Urinary bladder (tissue), 3 donors: ENCODE measurements at regions not wholly inside any gene's neighbourhood (a gene's known extent, or its start where the extent isn't known, plus 50 kb on each side); places are given as distances from the start of the nearest gene placed in this dataset.
A peak's percentile ranks its signal among the peaks of the same experiment; 100 is the strongest.
"Not testable (repeated sequence)": the region's sequence is repeated elsewhere in the genome, so short reads cannot be mapped to it uniquely, and the experiment has no call there.

Source experiments
- DNase-seq: peaks from one replicate; pipeline ENCODE4 v3.0.0-alpha.2; 2015; ENCODE audit errors: extremely low spot score
- H3K27ac ChIP-seq: one replicate; pipeline ENCODE4 v1.5.1; 2013; ENCODE audit warnings: low read depth, mild to moderate bottlenecking, moderate library complexity
- H3K36me3 ChIP-seq: one replicate; pipeline ENCODE4 v1.6.1; 2013; ENCODE audit warnings: mild to moderate bottlenecking, moderate library complexity; ENCODE audit not compliant: insufficient read depth
- H3K4me1 ChIP-seq: one replicate; pipeline ENCODE4 v1.6.1; 2013; ENCODE audit warnings: mild to moderate bottlenecking, moderate library complexity; ENCODE audit not compliant: insufficient read depth
- H3K4me3 ChIP-seq: one replicate; pipeline ENCODE4 v1.5.1; 2013; ENCODE audit warnings: low read depth, low read length
- WGBS: extraction: QIAGEN DNeasy Blood & Tissue Kit; methylation state at CpG from one replicate; pipeline ENCODE4 v1.1.7; 2013; 5-methylcytosine and 5-hydroxymethylcytosine counted together
- donor health status: healthy with polysubstance abuse.
- donor health status: healthy.

- no peaks in the 10 kb centered on the region for H3K36me3 ChIP-seq
- no peaks in the 10 kb centered on the region for H3K4me1 ChIP-seq
- WGBS = 71% methylated on average over 23 of the region's 23 CpGs
- H3K4me3 ChIP-seq = no peak overlapping the region
- H3K27ac ChIP-seq = no peak overlapping the region
- no peak for DNase-seq
Measured at GRCh38 chr22:48628891-48629543, 1198.7 kb downstream of the BRD1 start.

DNA sequence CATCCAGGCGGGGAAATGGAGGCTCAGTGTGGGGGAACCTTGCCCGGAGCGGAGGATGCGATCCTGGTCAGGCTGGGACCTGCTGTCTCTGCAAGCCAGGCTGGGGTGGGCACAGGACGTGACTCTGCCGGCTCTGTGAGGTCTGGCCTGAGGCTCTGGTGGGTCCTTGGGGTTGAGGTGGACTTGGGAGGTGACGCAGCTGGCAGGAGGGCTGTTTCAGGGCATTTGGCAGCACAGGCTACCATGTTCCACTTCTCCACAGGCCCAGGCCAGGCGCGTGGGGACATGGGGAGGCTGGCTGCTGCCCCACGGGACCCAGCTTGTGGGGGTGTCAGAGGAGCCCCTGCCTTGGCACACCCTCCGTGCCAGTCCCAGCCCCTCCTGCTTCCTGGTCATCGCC is 1199.7 kb downstream of the BRD1 start:
- Histone ChIP-seq H3K36me3 (no peaks in the 10 kb centered on the region), H3K4me3 (no peak overlapping the region), H3K4me1 (no peaks in the 10 kb centered on the region), H3K27ac (no peak overlapping the region)
- DNase-seq = no peak
- 95% methylated on average over 12 of the region's 12 CpGs for WGBS

GRCh38 chr22:48627203-48627602 is 1200.5 kb downstream of the BRD1 start:
- Histone ChIP-seq H3K4me1 (no peaks in the 10 kb centered on the region), H3K4me3 (no peak overlapping the region), H3K36me3 (no peaks in the 10 kb centered on the region), H3K27ac (no peak overlapping the region)
- no peak for DNase-seq
- 38% methylated on average over 17 of the region's 17 CpGs for WGBS

GRCh38 chr22:48624401-48624800 is 1203.3 kb downstream of the BRD1 start:
- WGBS = 79% methylated on average over 13 of the region's 13 CpGs
- Histone ChIP-seq H3K4me1 (no peaks in the 10 kb centered on the region), H3K36me3 (no peaks in the 10 kb centered on the region), H3K27ac (no peak overlapping the region), H3K4me3 (no peak overlapping the region)
- DNase-seq = no peak

DNA sequence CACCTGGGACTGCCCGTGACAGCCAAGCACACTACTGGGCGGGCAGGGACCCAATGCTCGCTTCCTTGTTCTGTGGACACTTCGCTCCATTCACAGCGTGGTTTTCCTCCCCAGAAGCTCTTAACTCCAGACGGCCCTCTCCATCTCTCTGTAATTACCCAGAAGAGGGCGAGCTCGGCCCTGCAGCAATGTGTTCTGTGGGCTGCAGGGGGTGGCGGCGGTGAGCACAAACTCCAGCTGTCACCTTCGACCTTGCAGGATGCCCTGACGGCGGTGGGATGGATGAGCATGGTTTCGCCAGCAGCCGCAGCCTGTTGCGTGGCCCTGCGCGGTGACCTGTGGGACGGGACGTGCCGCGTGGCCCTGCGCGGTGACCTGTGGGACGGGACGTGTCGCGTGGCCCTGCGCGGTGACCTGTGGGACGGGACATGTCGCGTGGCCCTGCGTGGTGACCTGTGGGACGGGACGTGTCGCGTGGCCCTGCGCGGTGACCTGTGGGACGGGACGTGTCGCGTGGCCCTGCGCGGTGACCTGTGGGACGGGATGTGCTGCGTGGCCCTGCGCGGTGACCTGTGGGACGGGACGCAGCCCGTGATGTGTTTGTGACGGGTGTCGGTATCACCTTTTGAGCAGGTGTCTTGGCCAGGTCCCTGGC is 1204.7 kb downstream of the BRD1 start:
- no peak for DNase-seq
- no peaks in the 10 kb centered on the region for H3K4me1 ChIP-seq
- WGBS = 94% methylated on average over 55 of the region's 55 CpGs
- H3K4me3 ChIP-seq = no peak overlapping the region
- H3K36me3 ChIP-seq = no peaks in the 10 kb centered on the region
- no peak overlapping the region for H3K27ac ChIP-seq

GRCh38 chr22:48621085-48621484 is 1206.6 kb downstream of the BRD1 start:
- no peak overlapping the region for H3K4me3 ChIP-seq
- no peak for DNase-seq
- H3K27ac ChIP-seq = no peak overlapping the region
- H3K36me3 ChIP-seq = no peaks in the 10 kb centered on the region
- H3K4me1 ChIP-seq = no peaks in the 10 kb centered on the region

GRCh38 chr22:48620460-48620859 is 1207.2 kb downstream of the BRD1 start:
- 74% methylated on average over 2 of the region's 2 CpGs for WGBS

GRCh38 chr22:48619721-48620120 is 1208.0 kb downstream of the BRD1 start:
- DNase-seq = no peak
- H3K4me3 ChIP-seq = no peak overlapping the region
- 85% methylated on average over 20 of the region's 20 CpGs for WGBS

More at GRCh38 chr22:48620460-48620859, 1207.2 kb downstream of the BRD1 start:
- H3K36me3 ChIP-seq, DNase-seq, H3K4me3 ChIP-seq, H3K4me1 ChIP-seq, H3K27ac ChIP-seq: not testable (repeated sequence)

DNA sequence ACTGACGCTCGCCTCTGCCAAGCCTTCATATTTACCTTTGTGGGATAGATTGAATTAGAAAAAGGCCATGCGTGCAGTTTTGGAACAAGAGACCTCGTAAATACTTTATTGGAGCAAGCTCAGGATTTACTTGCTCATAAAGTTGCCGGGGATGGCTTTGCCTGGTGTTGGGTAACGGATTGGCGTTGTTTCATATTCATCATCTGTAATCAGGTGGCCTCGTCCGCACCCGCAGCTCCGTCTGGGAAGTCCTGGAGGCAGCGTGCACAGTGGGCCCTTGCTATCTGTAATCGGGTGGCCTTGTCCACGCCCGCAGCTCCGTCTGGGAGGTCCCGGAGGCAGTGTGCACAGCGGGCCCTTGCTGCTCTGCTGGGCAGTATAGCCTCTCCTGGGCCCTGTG is 1209.3 kb downstream of the BRD1 start:
- WGBS = 31% methylated on average over 18 of the region's 18 CpGs
- Histone ChIP-seq H3K36me3 (no peaks in the 10 kb centered on the region), H3K4me1 (no peaks in the 10 kb centered on the region), H3K4me3 (no peak overlapping the region), H3K27ac (no peak overlapping the region)
- peak; percentile 26 for DNase-seq

More at GRCh38 chr22:48619721-48620120, 1208.0 kb downstream of the BRD1 start:
- H3K36me3 ChIP-seq = no peaks in the 10 kb centered on the region
- no peak overlapping the region for H3K27ac ChIP-seq
- no peaks in the 10 kb centered on the region for H3K4me1 ChIP-seq

DNA sequence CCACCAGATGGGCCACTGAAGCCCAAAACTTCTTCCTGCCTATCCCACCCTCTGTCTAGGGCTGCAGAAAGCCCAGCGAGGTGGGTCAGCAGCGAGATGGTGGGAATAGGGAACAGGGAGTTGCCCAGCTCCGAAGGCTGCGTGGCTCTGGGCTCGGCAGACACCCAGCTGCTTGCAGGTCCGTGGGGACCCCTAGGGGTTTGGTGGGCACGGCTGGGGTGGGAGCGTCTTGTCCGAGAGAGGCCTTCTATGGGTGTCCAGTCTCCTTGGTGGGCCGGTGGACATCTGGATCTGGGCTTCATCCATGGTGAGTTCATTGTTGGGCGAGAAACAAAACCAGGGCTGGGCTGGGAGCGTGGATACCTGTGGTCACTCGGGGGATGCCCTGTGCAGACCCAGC is 1211.0 kb downstream of the BRD1 start:
- 95% methylated on average over 13 of the region's 13 CpGs for WGBS
- no peak overlapping the region for H3K27ac ChIP-seq
- no peak for DNase-seq
- no peaks in the 10 kb centered on the region for H3K4me1 ChIP-seq
- no peak overlapping the region for H3K4me3 ChIP-seq
- no peaks in the 10 kb centered on the region for H3K36me3 ChIP-seq

- no peak for DNase-seq
- H3K36me3 ChIP-seq = no peaks in the 10 kb centered on the region
- WGBS = 74% methylated on average over 22 of the region's 22 CpGs
- H3K4me3 ChIP-seq = no peak overlapping the region
- no peak overlapping the region for H3K27ac ChIP-seq
- no peaks in the 10 kb centered on the region for H3K4me1 ChIP-seq
Measured at GRCh38 chr22:48615171-48616008, 1212.3 kb downstream of the BRD1 start.

- no peak overlapping the region for H3K27ac ChIP-seq
- H3K4me1 ChIP-seq = no peaks in the 10 kb centered on the region
- 82% methylated on average over 32 of the region's 32 CpGs for WGBS
- H3K4me3 ChIP-seq = no peak overlapping the region
- no peaks in the 10 kb centered on the region for H3K36me3 ChIP-seq
- DNase-seq = no peak
Measured at GRCh38 chr22:48613566-48614200, 1214.0 kb downstream of the BRD1 start.

DNA sequence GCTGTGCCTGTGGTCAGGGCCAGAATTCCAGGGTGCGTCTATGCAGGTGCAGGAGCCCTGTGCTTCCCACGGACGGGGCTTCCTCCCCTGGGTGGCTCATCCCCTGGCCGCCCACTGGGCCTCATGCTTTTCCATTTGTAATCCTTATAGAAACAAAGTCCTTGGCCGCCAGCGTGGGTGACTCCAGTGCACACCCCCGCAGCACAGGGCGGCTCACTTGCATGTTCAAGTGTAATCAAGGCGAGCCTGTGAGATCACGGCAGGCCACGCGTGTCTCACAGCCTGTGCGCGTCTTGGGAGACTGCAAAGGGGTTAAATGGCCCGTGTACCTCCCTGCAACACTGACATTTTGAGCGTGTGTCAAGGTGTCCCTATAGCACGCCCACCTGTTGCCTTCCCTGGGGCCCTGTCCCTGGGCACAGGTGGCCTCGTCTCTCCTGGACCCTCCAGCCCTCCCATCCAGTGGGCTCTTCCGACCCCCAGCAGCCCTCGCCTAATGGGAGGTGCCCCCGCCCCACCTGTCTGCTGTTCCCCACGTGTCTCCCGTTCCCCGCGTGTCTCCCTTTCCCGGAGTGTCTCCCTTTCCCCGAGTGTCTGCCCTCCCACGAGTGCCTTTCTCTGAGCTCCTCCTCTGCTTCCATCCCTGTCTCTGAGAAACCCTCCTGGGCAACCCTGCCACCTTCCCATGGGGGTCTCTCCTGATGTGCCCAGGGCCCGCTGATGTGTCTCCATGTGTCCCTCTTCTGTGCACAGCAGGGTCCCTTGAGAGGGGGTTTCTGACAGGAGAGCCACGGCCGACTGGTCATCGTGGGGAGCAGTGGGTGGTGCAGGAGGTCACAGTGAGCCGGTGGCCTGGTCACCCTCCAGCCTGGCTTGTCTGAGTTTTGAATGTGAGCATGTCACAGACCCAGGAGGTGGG is 1215.3 kb downstream of the BRD1 start:
- DNase-seq = no peak
- Histone ChIP-seq H3K27ac (no peak overlapping the region), H3K36me3 (no peaks in the 10 kb centered on the region), H3K4me1 (no peaks in the 10 kb centered on the region), H3K4me3 (no peak overlapping the region)
- 88% methylated on average over 33 of the region's 33 CpGs for WGBS
